GM19351 (cell line): ENCODE measurements at regions not wholly inside any gene's neighbourhood (a gene's known extent, or its start where the extent isn't known, plus 50 kb on each side); places are given as distances from the start of the nearest gene placed in this dataset.
A peak's percentile ranks its signal among the peaks of the same experiment; 100 is the strongest.

ENCODE experiments used
- ATAC-seq: cut with Tn5 transposase; IDR thresholded peaks from one replicate; pipeline ENCODE4 v1.9.1; 2021; ENCODE audit warnings: mild to moderate bottlenecking, moderate library complexity; ENCODE audit not compliant: unreplicated experiment

- no peak for ATAC-seq
Observed at GRCh38 chr2:6750411-6751158, 115.1 kb downstream of the CMPK2 start.

DNA sequence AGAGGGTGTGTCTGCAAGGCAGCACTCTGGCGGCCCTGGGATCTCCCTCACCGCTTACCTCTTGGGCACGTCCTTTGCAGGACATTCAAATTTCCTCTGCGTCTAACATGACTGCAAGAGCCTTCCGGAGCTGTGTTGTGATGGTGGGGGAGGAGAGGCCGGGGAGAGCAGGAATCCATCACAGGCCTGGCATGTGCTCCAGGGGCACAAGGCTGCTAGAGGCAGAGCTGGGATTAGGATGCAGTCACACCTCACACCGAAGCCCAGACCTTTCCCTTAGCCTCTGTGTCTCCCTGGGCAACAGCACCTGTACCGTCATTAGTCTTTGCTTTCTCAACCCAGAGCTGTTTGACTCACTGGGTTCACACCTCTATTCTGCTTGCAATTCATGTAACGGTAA lies 111.3 kb downstream of the CMPK2 start:
- ATAC-seq: no peak

GRCh38 chr2:6755456-6755855 lies 110.3 kb downstream of the CMPK2 start:
- no peak for ATAC-seq

DNA sequence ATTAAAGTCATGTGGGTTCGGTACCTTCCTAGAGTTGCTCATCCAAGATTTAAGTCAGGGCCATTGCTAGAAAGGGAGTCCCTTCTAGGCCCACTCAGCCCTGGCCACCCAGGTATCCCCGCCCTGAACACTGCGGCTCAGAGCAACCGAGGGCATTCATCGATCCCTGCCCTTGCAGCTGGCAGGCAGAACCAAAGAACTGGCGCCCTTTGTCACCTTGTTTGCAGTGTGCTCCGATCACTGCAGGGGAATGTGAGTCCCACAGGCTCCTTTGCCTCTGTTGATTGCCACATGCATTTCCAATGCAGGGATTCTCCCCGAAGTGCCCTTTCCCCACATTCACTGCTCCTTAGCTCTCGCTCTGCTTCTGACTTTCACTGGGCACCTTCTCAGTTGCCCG lies 108.5 kb downstream of the CMPK2 start:
- no peak for ATAC-seq

- no peak for ATAC-seq
Observed at GRCh38 chr2:6759689-6760088, 106.0 kb downstream of the CMPK2 start.

- ATAC-seq: no peak
Observed at GRCh38 chr2:6760132-6760531, 105.6 kb downstream of the CMPK2 start.

GRCh38 chr2:6764968-6765723 lies 100.6 kb downstream of the CMPK2 start:
- ATAC-seq: no peak

DNA sequence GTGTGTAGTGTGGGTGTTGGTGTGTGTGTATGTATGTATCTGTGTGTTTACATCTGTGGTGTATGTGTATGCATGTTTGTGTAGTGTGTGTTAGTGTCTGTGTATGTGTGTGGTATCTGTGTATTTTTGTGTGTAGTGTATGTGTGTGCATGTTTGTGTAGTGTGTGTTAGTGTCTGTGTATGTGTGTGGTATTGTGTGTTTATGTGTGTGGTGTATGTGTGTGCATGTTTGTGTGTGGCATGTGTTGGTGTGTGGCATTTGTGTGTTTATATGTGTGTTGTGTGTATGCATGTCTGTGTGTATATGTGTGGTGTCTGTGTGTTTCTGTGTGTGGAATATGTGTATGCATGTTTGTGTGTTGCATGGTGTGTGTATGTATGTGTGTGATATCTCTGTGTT lies 96.4 kb downstream of the CMPK2 start:
- no peak for ATAC-seq

- ATAC-seq: no peak
Observed at GRCh38 chr2:6770006-6770405, 95.7 kb downstream of the CMPK2 start.

- no peak for ATAC-seq
Observed at GRCh38 chr2:6771634-6772611, 93.8 kb downstream of the CMPK2 start.

- peak; percentile 94 for ATAC-seq
Observed at GRCh38 chr2:6773007-6773693, 92.6 kb downstream of the CMPK2 start.

DNA sequence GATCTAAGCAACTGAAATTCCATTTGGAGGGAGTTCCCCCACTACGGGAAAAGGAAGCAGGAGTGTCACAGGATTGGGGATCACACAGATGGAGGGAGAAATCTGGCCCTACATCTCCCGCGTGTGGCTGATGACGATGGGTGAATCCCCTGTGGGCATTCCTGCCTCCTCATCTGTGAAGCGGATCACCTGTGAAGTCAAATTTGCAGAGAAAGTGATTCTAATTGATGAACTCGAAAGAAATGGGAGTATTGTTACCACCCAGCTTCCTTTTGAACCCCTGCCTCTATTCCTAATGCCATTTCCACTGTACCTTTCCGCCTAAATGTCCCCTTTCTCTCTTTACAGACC lies 92.0 kb downstream of the CMPK2 start:
- no peak for ATAC-seq

DNA sequence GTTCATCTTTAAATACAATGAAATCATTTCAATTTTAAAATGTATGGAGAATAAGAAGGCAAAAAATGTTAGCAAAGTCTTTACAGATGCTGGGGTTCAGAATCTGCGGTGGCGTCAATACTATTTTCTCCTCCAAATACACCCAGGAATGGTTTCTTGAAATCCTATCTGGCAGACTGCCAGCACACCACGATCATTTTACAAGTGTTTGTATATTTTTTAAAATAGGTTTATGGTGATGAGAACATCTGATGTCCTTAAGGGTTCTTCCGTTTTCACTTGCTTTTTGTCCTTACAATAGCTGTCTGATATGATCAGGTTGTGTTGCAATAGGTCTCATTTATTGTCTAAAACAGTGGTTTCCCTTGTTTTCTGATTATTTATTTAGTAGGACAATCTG lies 89.6 kb downstream of the CMPK2 start:
- no peak for ATAC-seq

- no peak for ATAC-seq
Observed at GRCh38 chr2:6777626-6778025, 88.1 kb downstream of the CMPK2 start.

DNA sequence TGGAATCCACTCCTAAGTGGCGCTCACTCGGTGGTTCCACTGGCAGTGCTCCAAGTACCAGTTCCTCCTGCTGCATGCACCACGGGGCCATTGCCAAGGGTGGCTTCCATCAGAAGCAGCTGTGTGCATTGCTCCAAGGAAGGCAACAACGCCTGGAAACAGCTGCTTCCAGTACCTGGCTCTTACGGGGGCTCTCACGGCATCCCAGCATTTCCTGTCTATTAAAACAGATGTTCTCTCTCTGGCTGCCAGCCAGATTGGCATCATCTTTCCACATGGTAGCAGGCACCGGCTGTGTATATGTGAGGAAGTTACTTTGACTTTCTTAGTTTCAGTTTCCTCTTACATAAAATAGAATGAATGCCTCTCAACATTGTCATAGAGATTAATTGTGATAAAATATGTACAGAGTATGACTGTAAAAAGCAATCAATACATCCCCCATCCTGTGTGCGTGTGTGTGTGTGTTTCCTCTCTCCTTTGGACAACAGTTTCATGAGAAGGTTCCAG lies 84.9 kb downstream of the CMPK2 start:
- peak; percentile 67 for ATAC-seq

DNA sequence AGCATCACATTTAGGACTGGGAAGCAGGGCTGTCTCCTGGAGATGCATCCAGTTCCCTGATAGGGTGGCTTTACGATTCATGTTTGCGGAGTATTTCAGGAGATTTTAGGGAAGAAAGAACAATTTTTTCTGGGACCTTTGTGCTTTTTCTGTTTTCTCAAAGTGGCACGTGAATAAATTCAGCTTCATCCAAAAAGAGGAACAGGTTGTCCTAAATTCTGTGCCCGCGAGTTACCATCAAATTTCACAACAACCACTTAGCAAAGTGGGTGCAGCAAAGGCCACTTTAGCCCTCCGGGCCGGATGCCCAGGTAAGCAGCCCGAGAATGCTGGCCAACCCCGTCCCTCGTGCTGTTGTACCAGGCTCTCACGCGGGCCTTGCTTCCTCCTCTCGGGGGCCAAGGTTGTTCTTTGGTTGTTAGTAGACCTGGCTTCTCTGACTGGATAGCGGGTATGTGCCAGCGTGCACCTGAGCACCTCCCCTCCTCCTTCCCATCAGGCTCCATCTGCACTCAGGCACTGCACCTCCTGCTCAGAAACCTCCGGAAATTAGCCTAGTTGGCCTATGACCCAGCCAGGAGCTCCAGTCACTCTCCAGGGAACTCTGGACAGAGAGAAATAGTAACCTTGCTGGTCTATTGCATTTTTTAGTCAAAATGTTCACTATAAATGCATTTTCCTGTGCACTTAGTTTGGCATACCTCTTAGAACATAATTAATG lies 83.0 kb downstream of the CMPK2 start:
- no peak for ATAC-seq

DNA sequence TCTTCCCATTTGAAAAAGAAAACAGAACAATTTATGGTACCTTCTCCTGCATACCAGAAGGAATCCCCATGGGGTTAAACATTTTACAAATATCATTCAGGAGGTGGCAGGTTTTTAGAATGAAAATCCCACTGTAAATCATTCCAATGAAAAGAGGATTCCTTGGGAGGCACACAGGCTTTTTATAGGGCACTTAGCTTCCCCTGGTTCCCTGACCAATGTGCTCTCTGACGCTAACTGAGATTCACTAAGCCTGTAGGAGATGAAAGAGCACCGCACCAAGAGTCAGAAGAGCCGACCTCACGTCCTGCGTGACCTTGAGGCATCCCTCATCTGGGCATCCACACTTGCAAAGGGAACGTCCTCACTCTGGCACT lies 82.5 kb downstream of the CMPK2 start:
- no peak for ATAC-seq

DNA sequence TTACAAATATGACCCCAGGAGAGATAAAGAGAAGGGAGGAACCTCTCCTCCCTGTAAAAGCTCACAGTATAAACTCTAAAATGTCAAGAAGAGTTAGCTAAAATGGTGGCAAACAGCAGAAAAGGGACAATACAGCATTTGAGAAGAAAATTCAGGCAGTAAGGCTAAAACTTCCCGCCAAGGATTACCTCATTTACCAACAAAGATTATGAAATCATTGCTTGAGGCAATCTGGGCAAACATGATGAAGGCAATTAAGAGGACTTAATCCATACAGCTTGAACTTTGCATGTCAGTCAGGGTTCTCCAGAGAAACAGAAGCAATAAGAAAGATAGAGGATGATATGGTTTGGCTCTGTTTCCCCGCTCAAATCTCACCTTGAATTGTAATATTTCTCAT lies 81.4 kb downstream of the CMPK2 start:
- ATAC-seq: no peak

DNA sequence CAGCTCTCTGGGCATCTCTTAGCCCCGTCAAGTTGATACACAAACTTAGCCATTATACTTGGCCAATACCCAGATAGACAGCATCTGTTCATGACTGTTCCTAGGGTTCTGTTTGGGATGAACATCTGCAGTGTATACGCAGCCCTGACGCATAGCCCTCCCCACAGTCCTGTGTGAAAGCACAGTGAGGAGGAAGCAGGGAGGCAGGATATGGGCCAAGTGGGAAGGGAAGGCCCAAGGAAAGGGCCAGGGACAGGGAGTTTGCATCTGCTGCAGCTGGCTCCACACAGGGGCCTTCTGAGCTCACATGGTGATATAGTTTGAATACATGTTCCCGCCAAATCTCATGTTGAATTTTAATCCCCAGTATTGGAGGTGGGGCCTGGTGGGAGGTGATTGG lies 80.2 kb downstream of the CMPK2 start:
- ATAC-seq: no peak

- ATAC-seq: no peak
Observed at GRCh38 chr2:6787376-6787775, 78.3 kb downstream of the CMPK2 start.
